MM.1S (cell line): ENCODE measurements at regions not wholly inside any gene's neighbourhood (a gene's known extent, or its start where the extent isn't known, plus 50 kb on each side); places are given as distances from the start of the nearest gene placed in this dataset.

Experiments used
- CTCF ChIP-seq: fragments of 300-600 bp; sonication (generic); IDR thresholded peaks from 2 replicates; pipeline ENCODE4 v1.5.1; 2016; ENCODE audit warnings: antibody characterized with exemption, low read length, mixed read lengths
- EZH2 ChIP-seq: fragments of 300-600 bp; sonication (generic); optimal IDR thresholded peaks from 2 replicates; pipeline ENCODE3; 2017; ENCODE audit warnings: low read depth, mild to moderate bottlenecking, antibody characterized with exemption, low read length, mixed read lengths
- EZH2phosphoT487 ChIP-seq: fragments of 300-600 bp; sonication (generic); IDR thresholded peaks from 2 replicates; pipeline ENCODE4 v1.6.1; 2018; ENCODE audit warnings: antibody characterized with exemption, low read length

- TF ChIP-seq CTCF (no peak), EZH2 (no peak), EZH2phosphoT487 (no peak)
These were observed 318.4 kb upstream of the SYNCRIP start for GRCh38 chr6:85961125-85961524.
